ENCODE measurements at regions not wholly inside any gene's neighbourhood (a gene's known extent, or its start where the extent isn't known, plus 50 kb on each side); places are given as distances from the start of the nearest gene placed in this dataset.
"Not testable (repeated sequence)": the region's sequence is repeated elsewhere in the genome, so short reads cannot be mapped to it uniquely, and the experiment has no call there.

DNA sequence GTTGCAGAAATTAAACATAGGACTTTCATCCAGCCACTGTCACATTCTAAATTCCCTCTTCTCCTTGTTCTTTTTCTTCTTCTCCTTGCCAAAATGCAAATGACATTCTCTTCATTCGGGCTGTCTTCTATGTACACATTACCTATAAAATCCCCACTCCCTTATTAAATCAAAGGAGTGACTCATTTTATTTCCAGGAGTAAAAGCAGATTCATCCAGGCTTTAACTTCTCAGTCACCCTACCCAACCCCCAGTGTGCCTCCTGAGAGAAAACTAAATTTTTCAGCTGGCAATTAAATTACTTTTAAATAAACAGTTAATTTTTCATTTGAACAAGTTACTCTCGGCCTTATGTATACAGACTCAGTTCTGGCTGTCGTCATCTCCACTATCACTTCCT, 223.9 kb upstream of the SHH start:
- no peak overlapping the region for H3K9ac ChIP-seq
- H3K36me3 ChIP-seq: no peaks in the 10 kb centered on the region
- H3K4me3 ChIP-seq: no peak overlapping the region
- peaks cover 14 to 26% (median 17%) of the 10 kb centered on the region in 11 experiments; a peak in 20 of 22 replicates for H3K9me3 ChIP-seq (replicated peaks in 1 of 11)
- no peak for TF ChIP-seq Cebpa-rat (IDR thresholded peaks at IDR 0.05)
- H3K4me1 ChIP-seq: peaks cover 51 to 60% (median 57%) of the 10 kb centered on the region in 10 experiments
- no peaks in the 10 kb centered on the region for H3K27me3 ChIP-seq
- H3K27ac ChIP-seq: no peak overlapping the region
- peak overlapping the region; percentile 42 to 91 (median 68); a peak in 21 of 22 replicates for H3K4me2 ChIP-seq
- H4K20me1 ChIP-seq: no peaks in the 10 kb centered on the region; a peak in 1 of 22 replicates

DNA sequence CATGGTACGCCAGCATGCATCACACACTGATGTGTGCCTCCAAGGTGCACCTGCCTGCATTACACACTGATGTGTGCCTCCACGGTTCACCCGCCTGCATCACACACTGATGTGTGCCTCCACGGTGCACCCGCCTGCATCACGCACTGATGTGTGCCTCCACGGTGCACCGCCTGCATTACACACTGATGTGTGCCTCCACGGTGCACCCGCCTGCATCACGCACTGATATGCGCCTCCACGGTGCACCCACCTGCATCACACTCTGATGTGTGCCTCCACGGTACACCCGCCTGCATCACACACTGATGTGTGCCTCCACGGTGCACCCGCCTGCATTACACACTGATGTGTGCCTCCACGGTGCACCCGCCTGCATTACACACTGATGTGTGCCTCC, 223.1 kb upstream of the SHH start:
- not testable (repeated sequence) for H3K27me3 ChIP-seq, H3K36me3 ChIP-seq, H3K9ac ChIP-seq, H3K4me3 ChIP-seq, H3K27ac ChIP-seq, H4K20me1 ChIP-seq
- H3K9me3 ChIP-seq (replicated peaks in 1 of 11): peaks cover 14 to 26% (median 17%) of the 10 kb centered on the region in 11 experiments; a peak in 20 of 22 replicates
- H3K4me2 ChIP-seq: peak overlapping the region in 9 of 11 experiments; percentile 34 to 91 (median 55); a peak in 14 of 22 replicates
- peaks cover 53 to 66% (median 60%) of the 10 kb centered on the region in 10 experiments for H3K4me1 ChIP-seq

GRCh38 chr7:156034397-156034796, 222.1 kb upstream of the SHH start:
- Histone ChIP-seq H3K4me3 (peak overlapping the region in 3 of 10 experiments; percentile 40 to 56 (median 52); a peak in 5 of 20 replicates), H4K20me1 (peaks cover 0 to 12% (median 0%) of the 10 kb centered on the region in 11 experiments; a peak in 1 of 22 replicates), H3K36me3 (no peaks in the 10 kb centered on the region), H3K4me1 (peaks cover 63 to 75% (median 70%) of the 10 kb centered on the region in 10 experiments), H3K4me2 (peak overlapping the region; percentile 34 to 91 (median 55)), H3K27me3 (no peaks in the 10 kb centered on the region), H3K9ac (peak overlapping the region in 3 of 11 experiments; percentile 51 to 52 (median 51); a peak in 4 of 22 replicates), H3K27ac (peak overlapping the region in 8 of 11 experiments; percentile 16 to 71 (median 55); a peak in 13 of 22 replicates), H3K9me3 (replicated peaks in 1 of 11) (peaks cover 14 to 26% (median 17%) of the 10 kb centered on the region in 11 experiments; a peak in 20 of 22 replicates)
- no peak for TF ChIP-seq Cebpa-rat (IDR thresholded peaks at IDR 0.05)

GRCh38 chr7:156032973-156033372, 220.7 kb upstream of the SHH start:
- peak overlapping the region in 2 of 11 experiments; percentile 85 to 91; a peak in 3 of 22 replicates for H3K4me2 ChIP-seq
- no peak for TF ChIP-seq Cebpa-rat (IDR thresholded peaks at IDR 0.05)
- peaks cover 0 to 26% (median 0%) of the 10 kb centered on the region in 11 experiments; a peak in 3 of 22 replicates for H4K20me1 ChIP-seq
- H3K9ac ChIP-seq: no peak overlapping the region
- no peaks in the 10 kb centered on the region for H3K27me3 ChIP-seq
- H3K4me1 ChIP-seq: peaks cover 69 to 90% (median 74%) of the 10 kb centered on the region in 10 experiments
- H3K27ac ChIP-seq: no peak overlapping the region
- H3K4me3 ChIP-seq: peak overlapping the region in 2 of 10 experiments; percentile 52 to 56; a peak in 4 of 20 replicates
- H3K9me3 ChIP-seq (replicated peaks in 1 of 11): peaks cover 14 to 26% (median 17%) of the 10 kb centered on the region in 11 experiments; a peak in 20 of 22 replicates
- no peaks in the 10 kb centered on the region for H3K36me3 ChIP-seq

GRCh38 chr7:156031679-156032478, 219.6 kb upstream of the SHH start:
- Histone ChIP-seq H3K4me3 (peak overlapping the region in 2 of 10 experiments; percentile 52 to 56; a peak in 3 of 20 replicates), H3K9ac (peak overlapping the region in 1 of 11 experiments; percentile 19; a peak in 1 of 22 replicates), H3K4me1 (peaks cover 61 to 81% (median 68%) of the 10 kb centered on the region in 10 experiments), H3K36me3 (no peaks in the 10 kb centered on the region), H3K4me2 (peak overlapping the region in 4 of 11 experiments; percentile 27 to 91 (median 82); a peak in 6 of 22 replicates), H4K20me1 (peaks cover 0 to 37% (median 0%) of the 10 kb centered on the region in 11 experiments; a peak in 3 of 22 replicates), H3K27ac (peak overlapping the region in 3 of 11 experiments; percentile 17 to 30 (median 26); a peak in 4 of 22 replicates), H3K27me3 (no peaks in the 10 kb centered on the region), H3K9me3 (replicated peaks in 1 of 11) (peaks cover 14 to 26% (median 17%) of the 10 kb centered on the region in 11 experiments; a peak in 20 of 22 replicates)
- TF ChIP-seq Cebpa-rat (IDR thresholded peaks at IDR 0.05): no peak

DNA sequence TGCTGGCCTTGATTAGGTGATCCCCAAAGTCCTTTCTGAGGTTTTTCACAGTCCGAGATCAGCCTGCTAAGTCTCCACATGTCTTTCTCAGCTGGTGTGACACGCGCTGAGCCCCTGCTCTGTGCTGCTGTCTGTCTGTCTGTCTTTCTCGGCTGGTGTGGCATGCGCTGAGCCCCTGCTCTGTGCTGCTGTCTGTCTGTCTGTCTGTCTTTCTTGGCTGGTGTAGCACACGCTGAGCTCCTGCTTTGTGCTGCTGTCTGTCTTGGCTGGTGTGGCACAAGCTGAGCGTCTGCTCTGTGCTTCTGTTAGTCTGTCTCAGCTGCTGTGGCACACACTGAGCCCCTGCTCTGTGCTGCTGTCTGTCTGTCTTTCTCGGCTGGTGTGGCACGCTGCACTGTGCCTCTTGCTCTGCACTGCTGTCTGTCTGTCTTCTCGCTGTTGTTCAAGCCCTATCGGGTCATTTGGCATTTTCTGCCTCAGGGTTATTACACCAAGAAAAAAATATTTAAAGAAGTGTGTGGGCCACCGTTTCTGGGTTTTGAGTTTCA, 217.3 kb upstream of the SHH start:
- TF ChIP-seq Cebpa-rat (IDR thresholded peaks at IDR 0.05): no peak
- Histone ChIP-seq H3K27ac (peak overlapping the region in 1 of 11 experiments; percentile 14; a peak in 1 of 22 replicates), H3K36me3 (no peaks in the 10 kb centered on the region), H3K4me3 (no peak overlapping the region), H3K9me3 (replicated peaks in 1 of 11) (peaks cover 14 to 26% (median 17%) of the 10 kb centered on the region in 11 experiments; a peak in 20 of 22 replicates), H3K4me2 (peak overlapping the region; percentile 62 to 91 (median 80)), H3K4me1 (peaks cover 40 to 57% (median 47%) of the 10 kb centered on the region in 10 experiments), H3K9ac (peak overlapping the region in 7 of 11 experiments; percentile 2 to 70 (median 17); a peak in 6 of 22 replicates), H4K20me1 (peaks cover 0 to 55% (median 0%) of the 10 kb centered on the region in 11 experiments; a peak in 3 of 22 replicates), H3K27me3 (no peaks in the 10 kb centered on the region)

DNA sequence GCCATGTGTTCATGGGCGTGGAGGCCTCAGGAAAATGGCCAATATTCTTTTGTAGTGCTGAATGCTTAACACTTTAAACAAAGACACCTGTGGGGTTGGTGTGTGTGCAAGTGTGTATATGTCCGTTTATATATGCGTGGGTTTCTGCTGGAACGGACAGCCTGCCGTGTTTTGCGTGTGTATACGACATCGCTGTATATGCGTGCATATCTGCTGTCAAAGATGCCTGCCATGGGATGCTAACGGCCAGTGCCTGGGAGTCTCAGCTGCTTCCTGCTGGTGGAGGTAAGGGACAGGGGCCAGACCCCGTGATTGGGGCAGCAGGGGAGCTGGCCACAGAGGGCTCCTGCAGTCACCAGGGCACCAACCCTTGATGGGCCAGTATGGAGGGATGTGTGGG, 216.3 kb upstream of the SHH start:
- H3K27ac ChIP-seq: no peak overlapping the region
- no peak overlapping the region for H3K9ac ChIP-seq
- H4K20me1 ChIP-seq: peaks cover 0 to 65% (median 0%) of the 10 kb centered on the region in 11 experiments; a peak in 3 of 22 replicates
- peaks cover 8 to 20% (median 14%) of the 10 kb centered on the region in 11 experiments; a peak in 19 of 22 replicates for H3K9me3 ChIP-seq (replicated peaks in 1 of 11)
- peak overlapping the region; percentile 62 to 91 (median 80) for H3K4me2 ChIP-seq
- H3K27me3 ChIP-seq: no peaks in the 10 kb centered on the region
- no peak for TF ChIP-seq Cebpa-rat (IDR thresholded peaks at IDR 0.05)
- no peak overlapping the region for H3K4me3 ChIP-seq
- H3K4me1 ChIP-seq: peaks cover 32 to 49% (median 39%) of the 10 kb centered on the region in 10 experiments
- no peaks in the 10 kb centered on the region for H3K36me3 ChIP-seq

DNA sequence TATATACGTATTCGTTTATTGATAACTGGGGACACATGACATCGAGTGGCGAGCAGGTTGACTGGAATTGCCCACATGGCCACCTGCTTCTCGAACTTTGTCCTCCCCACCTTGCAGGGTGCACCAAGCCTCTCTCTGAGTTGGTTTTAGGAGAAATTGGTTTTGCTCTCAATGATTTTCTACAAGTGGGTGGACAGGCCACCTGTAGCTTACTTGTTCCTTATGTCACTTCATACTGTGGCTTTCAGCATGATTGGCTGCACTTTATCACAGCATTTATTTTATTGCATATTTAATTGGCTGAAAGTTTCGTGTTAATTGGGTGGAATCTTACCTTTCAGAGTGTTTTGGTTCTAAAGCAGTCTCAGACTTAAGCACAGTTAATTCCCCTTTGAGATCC, 215.6 kb upstream of the SHH start:
- Histone ChIP-seq H3K4me1 (peaks cover 32 to 48% (median 39%) of the 10 kb centered on the region in 10 experiments), H3K36me3 (no peaks in the 10 kb centered on the region), H3K9ac (no peak overlapping the region), H3K4me3 (no peak overlapping the region), H4K20me1 (peaks cover 0 to 72% (median 0%) of the 10 kb centered on the region in 11 experiments; a peak in 3 of 22 replicates), H3K27me3 (no peaks in the 10 kb centered on the region), H3K9me3 (replicated peaks in 1 of 11) (peaks cover 1 to 13% (median 8%) of the 10 kb centered on the region in 11 experiments; a peak in 16 of 22 replicates), H3K27ac (no peak overlapping the region), H3K4me2 (peak overlapping the region in 9 of 11 experiments; percentile 62 to 91 (median 80); a peak in 17 of 22 replicates)
- no peak for TF ChIP-seq Cebpa-rat (IDR thresholded peaks at IDR 0.05)

Data from BLaER1 treated with 17β-estradiol and CSF1 and Interleukin-3, amounts not matched to agents 10 nM and 100 nM (cell line).